ENCODE measurements at regions not wholly inside any gene's neighbourhood (a gene's known extent, or its start where the extent isn't known, plus 50 kb on each side); places are given as distances from the start of the nearest gene placed in this dataset.

- no peak for TF ChIP-seq ATF2 (tag by site-specific recombination; IDR thresholded peaks at IDR 0.05; ENCODE audit: low read depth)
- TF ChIP-seq PRDM6 (tag by site-specific recombination; IDR thresholded peaks at IDR 0.05) = no peak
- no peak for TF ChIP-seq ZNF776 (tag by site-specific recombination; IDR thresholded peaks at IDR 0.05; ENCODE audit: borderline replicate concordance)
- no peak for TF ChIP-seq PRDM2 (tag by site-specific recombination; IDR thresholded peaks at IDR 0.05; ENCODE audit: borderline replicate concordance)
- no peak for TF ChIP-seq ZNF354C (tag by site-specific recombination; IDR thresholded peaks at IDR 0.05; ENCODE audit: borderline replicate concordance, low read depth)
These were observed 441.1 kb downstream of the ETNK1 start (continued) for GRCh38 chr12:23066095-23066494.

- ChIA-PET CTCF (no interaction called here), POLR2A (no interaction called here)
- H3K4me1 ChIP-seq (ENCODE audit: control insufficient read depth, insufficient read depth, low read length) = no peaks in the 10 kb centered on the region
- TF ChIP-seq ZNF214 (tag by site-specific recombination; IDR thresholded peaks at IDR 0.05; ENCODE audit: borderline replicate concordance) (no peak), ZNF138 (tag by site-specific recombination; IDR thresholded peaks at IDR 0.05; ENCODE audit: borderline replicate concordance) (no peak), ZNF184 (tag by site-specific recombination; IDR thresholded peaks at IDR 0.05) (peak; percentile 55; the same call in 1 of the 2 replicates), ZSCAN23 (tag by site-specific recombination; IDR thresholded peaks at IDR 0.05) (no peak), ZNF549 (tag by site-specific recombination; IDR thresholded peaks at IDR 0.05) (peak; percentile 46; the same call in 1 of the 2 replicates), ZNF366 (tag by site-specific recombination; conservative IDR thresholded peaks at IDR 0.05) (no peak), KLF17 (tag by site-specific recombination; IDR thresholded peaks at IDR 0.05) (no peak), KLF8 (tag by site-specific recombination; IDR thresholded peaks at IDR 0.05) (peak; percentile 69), ZFP69B (tag by site-specific recombination; IDR thresholded peaks at IDR 0.05) (no peak), OSR2 (tag by site-specific recombination; IDR thresholded peaks at IDR 0.05) (0 out of 2 replicates have a peak, but pooled peaks have one; percentile 8)
- no peak overlapping the region for H3K27ac ChIP-seq (ENCODE audit: extremely low read depth, low read depth, low read length)
- no peaks in the 10 kb centered on the region for H3K36me3 ChIP-seq (ENCODE audit: control insufficient read depth in 2 of 2, insufficient read depth in 1 of 2, low read length in 2 of 2)
- H3K9me3 ChIP-seq (ENCODE audit: control insufficient read depth, insufficient read depth, low read depth, low read length) = no peaks in the 10 kb centered on the region
- H3K4me3 ChIP-seq (ENCODE audit: low read depth, low read length) = no peak overlapping the region
These were observed 458.3 kb downstream of the ETNK1 start for GRCh38 chr12:23083267-23083666.
